ENCODE measurements at regions not wholly inside any gene's neighbourhood (a gene's known extent, or its start where the extent isn't known, plus 50 kb on each side); places are given as distances from the start of the nearest gene placed in this dataset.
"Not testable (repeated sequence)": the region's sequence is repeated elsewhere in the genome, so short reads cannot be mapped to it uniquely, and the experiment has no call there.

DNA sequence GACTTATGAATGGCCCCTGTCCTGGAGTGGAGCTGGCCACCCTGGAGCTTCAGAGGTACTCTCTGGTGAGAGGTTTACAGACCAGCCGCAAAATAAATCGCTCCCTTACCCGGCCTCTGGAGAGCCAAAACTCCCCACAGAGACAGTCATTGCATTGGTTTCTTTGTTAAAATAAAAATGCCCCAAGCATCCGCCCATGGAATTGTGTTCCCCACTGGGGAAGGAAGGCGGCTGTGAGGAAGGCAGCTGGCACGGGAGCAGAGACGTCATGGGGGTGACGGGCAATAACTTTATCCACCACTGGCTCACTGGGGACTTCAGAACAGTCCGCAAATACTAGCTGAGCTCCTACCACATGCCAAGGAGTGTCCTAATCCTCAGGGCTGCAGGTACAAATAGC is 266.2 kb upstream of the FOXF1 start:
- no peak for DNase-seq

- no peak for DNase-seq
These were observed 265.4 kb upstream of the FOXF1 start for GRCh38 chr16:86244936-86245335.

- no peak for DNase-seq
These were observed 265.0 kb upstream of the FOXF1 start for GRCh38 chr16:86245351-86245750.

DNA sequence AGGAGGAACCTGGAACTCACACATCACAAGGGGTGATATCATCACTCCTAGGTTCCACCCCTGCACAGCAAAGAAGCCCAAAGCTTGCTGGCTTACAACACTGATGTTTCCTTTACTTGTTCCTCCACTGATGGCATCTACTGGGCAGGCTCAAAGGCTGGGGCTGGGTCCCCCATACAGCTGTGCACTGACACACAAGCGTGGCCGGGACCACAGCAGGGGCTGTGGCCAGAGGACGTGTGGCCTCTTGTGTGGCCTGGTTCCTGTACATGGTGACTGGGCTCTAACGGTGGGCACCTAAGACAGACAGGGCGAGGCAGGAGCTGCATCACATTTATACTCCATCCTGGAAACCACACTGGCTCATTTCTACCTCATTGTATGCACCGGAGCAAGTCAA is 264.4 kb upstream of the FOXF1 start:
- no peak for DNase-seq

- DNase-seq: no peak
These were observed 261.9 kb upstream of the FOXF1 start for GRCh38 chr16:86248310-86248905.

GRCh38 chr16:86249631-86250030 is 260.7 kb upstream of the FOXF1 start:
- DNase-seq: no peak

DNA sequence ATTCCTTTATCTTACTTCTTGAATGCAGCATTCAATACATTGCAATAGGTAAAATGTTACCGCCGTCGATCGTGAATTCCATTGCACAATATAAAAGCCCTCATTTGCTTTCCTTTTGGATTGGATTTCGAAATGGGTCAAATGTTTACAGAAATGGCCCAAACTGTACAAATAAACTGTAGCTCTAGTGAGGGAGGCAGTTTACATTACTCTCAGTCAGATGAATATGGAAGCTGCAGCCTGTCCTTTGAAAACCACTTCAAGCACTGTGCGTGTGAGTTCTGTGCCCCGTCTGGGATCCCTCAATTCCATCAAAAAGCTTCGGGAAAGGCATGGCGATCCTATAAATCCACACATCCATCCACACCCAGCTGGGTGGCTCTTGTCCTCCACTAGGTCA is 258.6 kb upstream of the FOXF1 start:
- no peak for DNase-seq

DNA sequence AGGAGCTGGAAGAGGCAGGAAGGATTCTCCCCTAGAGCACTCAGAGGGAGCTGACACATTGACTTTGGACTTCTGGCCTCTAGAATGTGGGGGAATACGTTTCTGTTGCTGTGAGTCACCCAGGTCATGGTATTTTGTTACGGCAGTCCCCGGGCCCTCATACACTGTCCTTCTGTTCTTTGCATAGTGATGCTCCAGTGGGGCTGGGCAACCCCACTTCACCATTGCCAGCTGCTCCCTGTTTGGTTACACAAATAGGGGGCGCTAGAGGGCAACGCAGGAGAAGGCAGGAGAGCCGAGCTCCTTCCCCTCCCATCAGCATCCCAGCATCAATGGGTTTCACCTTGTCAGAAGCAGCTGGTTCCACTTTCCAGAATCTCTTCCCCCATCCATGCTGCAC is 257.7 kb upstream of the FOXF1 start:
- DNase-seq: no peak

- no peak for DNase-seq
These were observed 254.4 kb upstream of the FOXF1 start for GRCh38 chr16:86255966-86256365.

DNA sequence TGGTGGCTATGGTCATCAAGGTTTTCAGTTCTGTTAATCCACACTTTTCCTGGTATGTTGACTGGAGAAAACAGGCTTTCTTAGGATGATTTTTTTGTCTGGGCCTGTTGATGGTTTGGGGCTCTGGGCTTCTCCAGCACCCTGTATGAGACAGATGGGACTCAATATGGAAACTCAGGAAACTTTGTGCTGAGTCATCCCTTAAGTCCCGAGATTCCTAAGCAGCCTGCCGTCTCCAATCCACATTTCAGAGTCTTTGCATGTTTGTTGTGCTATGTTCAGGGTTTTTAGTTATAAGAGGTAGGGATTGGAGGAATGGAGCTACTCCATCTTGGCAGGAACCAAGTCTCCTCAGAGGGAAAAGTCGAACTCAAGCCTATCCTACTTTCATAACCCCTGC is 253.3 kb upstream of the FOXF1 start:
- no peak for DNase-seq

GRCh38 chr16:86257546-86257945 is 252.8 kb upstream of the FOXF1 start:
- no peak for DNase-seq

DNA sequence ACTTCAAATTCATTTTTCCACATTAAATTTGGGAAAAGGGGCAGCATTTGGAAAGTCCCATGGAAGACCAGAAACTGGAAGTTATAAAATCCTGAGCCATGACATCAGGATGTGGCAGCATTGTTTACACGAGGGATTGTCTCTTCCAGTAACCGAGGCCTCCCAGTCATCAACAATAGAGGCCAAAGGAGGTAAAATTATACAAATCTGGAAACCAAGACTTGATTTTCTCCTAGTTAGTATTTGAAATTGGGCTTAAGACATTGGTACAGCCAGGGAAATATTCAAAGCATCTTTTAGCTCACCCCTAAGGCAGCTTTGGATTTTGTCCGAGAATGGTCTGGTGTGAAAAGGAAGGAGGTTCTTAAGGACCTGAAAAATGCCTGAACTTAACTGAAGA is 251.6 kb upstream of the FOXF1 start:
- DNase-seq: no peak

DNA sequence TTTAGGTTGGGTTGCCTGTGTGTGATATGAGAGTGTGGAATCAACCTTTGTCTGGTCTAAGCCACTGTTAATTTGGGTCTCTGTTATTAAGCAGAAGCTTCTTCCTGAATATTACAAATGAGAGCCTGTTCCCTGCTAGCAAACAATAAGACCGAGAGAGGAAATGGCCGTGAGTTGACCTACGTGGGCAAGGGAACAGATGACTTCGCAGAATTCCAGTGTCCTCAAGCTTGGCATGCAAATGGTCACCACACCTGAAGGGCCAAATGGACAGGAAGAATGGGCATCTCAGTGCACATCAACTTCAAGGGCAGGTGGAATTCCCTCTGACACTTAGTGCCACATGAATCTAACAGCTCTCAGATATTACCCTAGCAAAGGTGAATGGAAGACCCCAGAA is 250.8 kb upstream of the FOXF1 start:
- no peak for DNase-seq

DNA sequence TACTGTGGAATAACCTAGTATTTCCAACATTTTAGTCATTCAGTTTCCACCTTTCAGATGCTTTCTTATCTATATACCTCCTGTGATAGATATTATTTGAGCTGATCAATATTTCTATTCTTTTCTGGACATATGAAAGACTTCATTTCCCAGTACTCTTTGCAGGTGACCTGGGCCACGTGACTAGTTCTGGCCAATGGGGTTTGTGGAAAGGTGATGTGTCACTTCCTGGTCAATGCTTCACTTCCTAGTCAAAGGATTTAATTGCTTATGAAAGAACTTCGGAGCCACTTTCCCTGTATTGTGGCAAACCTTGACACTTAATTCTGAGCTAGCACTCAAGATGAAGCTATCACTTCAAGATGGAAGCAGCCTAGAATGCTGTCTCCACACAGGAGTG is 248.9 kb upstream of the FOXF1 start:
- DNase-seq: no peak

DNA sequence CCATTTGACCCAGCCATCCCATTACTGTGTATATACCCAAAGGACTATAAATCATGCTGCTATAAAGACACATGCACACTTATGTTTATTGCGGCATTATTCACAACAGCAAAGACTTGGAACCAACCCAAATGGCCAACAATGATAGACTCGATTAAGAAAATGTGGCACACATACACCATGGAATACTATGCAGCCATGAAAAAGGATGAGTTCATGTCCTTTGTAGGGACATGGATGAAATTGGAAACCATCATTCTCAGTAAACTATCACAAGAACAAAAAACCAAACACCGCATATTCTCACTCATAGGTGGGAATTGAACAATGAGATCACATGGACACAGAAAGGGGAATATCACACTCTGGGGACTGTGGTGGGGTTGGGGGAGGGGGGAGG is 242.7 kb upstream of the FOXF1 start:
- not testable (repeated sequence) for DNase-seq

DNA sequence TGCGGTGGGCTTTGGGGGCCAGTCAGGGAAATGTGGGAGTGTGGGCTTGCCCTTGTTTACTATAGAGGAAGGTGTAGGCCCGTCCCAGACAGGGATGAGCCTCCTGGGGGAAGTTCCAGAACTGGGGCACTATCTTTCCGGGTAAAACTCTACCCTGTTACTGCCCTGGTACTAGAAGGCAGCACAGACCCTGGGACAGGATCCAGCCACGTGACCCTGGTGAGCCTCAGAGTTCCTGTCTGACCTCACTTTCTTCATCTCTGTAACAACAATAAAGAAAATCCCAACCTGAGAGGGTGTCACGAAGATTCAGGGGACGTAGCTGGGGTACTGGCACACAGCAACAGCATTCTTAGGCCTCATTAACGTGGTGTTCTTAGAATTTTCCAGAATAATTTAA is 239.6 kb upstream of the FOXF1 start:
- DNase-seq: no peak

DNA sequence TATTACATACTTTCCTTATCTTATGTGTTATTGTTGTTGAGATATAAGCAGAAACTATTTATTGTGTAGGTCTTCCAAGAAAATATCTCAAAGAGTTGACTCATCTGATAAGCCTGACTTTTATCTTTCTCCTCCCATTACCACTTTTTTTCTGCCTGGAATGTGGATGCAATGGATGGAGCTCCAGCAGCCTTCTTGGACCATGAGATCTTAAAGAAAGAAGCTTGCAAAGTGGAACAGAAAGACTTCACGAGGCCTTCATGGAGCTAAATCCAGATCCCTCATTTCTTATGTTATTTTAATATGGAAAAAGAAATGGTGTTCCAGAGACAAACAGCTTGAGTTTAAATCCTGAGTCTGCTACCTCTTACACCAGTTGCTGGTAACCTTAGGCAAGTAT is 237.6 kb upstream of the FOXF1 start:
- no peak for DNase-seq

DNA sequence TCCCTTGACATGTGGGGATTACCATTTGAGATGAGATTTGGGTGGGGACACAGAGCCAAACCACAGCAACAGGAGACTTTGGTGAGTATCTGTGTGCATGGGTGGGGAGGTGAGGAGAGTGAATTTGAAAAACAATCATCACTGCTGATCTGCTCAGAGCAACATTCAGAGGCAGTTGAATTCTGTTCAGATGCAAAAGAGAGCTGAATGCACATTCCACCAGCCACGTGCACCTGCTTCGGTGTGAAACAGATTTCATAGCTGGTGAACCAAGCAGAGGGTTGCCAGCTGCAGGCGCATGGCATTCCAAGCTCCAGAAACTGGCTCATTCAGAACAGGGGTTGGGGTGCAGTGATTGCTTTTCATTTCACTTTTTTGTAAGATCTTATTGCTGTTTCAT is 233.1 kb upstream of the FOXF1 start:
- DNase-seq: no peak

GRCh38 chr16:86277859-86278258 is 232.5 kb upstream of the FOXF1 start:
- not testable (repeated sequence) for DNase-seq

DNA sequence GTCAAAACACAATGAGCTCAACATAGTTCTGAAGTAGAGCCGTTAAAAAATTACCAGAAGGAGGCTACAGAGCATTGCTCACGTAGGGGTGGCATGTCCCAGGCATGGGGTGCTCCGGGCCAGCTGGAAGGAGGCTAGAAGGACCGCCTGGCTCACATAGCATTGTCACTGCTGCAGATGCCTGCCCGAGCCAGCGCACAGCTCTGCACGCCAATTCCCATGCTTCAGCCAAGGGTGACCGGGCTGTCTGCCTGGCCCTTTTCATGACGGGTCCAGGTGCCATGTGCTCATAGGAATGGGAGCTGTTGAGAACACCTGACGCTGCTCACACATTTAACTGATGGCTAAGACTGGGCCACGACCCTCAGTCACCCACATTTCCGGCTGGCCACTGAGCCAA is 228.9 kb upstream of the FOXF1 start:
- DNase-seq: no peak

- DNase-seq: no peak
These were observed 226.4 kb upstream of the FOXF1 start for GRCh38 chr16:86283944-86284343.

DNA sequence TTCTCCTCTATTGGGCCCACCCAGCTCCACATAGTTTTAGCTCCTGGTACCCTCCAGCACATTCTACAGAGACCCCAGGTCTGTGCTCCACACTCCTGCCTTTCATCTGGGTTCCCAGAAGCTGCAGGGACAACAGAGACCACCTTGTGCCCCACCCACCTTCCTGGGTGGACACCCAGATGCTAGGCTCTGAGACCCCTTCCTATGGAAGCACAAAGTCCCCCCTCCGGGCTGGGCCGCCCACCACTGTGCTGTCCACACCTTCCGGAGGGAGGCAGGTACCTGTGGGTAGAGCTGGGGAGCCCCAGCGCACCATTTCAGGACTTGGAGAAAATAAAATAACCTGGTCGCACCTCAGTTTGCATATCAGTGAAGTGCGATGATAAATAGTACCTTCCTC is 224.9 kb upstream of the FOXF1 start:
- DNase-seq: no peak

GRCh38 chr16:86285938-86286921 is 224.1 kb upstream of the FOXF1 start:
- no peak for DNase-seq

DNA sequence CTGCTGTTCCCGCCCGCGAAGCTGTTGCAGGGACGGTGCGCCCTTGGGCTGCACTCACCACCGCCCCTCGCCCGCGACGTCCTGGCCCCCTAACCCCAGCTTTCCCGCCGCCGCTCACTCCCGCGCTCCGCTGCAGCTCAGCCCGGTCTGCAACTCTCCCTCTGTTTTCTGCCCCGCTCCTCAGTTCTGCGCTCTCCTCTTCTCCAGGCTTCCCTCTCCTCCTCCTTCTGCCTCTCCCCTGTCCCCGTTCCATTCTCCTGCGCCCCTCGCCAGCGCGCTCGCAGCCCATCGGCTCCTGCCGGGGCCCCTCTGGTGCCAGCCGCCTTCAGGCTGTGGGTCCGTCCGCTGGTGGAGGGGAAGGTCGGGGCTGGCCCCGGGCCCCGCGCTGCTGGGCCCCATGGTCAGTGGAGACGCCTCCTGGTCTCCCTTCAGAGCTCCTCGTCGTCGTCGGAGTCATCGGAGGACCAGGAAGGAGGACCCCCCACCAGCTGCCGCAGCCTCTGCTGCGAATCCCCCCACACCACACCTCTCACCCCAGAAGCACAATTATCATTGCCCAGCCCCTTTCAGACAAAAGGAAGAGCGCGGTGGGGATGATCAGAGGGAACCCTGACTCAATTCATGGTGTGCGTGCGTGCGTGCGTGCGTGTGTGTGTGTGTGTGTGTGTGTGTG is 223.2 kb upstream of the FOXF1 start:
- DNase-seq: no peak

All from stimulated activated CD4-positive, alpha-beta T cell treated with anti-CD3 and anti-CD28 coated beads, Interleukin-1b, Interleukin-23, amount 100 ng/mL, for 48 hours (primary cell).